ENCODE measurements at regions not wholly inside any gene's neighbourhood (a gene's known extent, or its start where the extent isn't known, plus 50 kb on each side); places are given as distances from the start of the nearest gene placed in this dataset.

DNA sequence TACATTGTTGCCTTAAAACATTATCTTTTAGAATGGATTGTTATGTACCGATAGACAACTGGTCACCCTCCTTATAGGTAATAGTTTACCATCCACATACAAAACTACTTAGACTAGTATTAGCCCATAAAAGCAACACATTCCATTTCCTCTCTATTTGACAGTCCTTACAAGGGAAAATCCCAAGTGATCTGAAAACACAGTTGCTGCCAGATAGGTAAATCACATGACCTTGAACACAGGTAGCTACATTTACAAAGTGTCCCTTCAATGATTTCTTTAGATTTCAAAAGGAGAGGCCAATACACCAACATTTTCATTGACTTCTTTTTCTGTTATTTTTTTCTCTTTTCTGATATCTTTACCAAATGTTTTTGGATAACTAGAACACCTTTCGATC, 102.9 kb upstream of the SMYD2 start:
- Mint-ChIP-seq H3K27me3 (peaks cover 19% of the 10 kb centered on the region), H3K4me3 (ENCODE audit: low read depth) (no peak overlapping the region), H3K27ac (no peak overlapping the region), H3K36me3 (ENCODE audit: insufficient read depth) (peaks cover 2% of the 10 kb centered on the region), H3K9me3 (ENCODE audit: low read depth) (peaks cover 11% of the 10 kb centered on the region), H3K4me1 (ENCODE audit: low read depth) (peaks cover 3% of the 10 kb centered on the region)
- TF ChIP-seq, protein P1, sequence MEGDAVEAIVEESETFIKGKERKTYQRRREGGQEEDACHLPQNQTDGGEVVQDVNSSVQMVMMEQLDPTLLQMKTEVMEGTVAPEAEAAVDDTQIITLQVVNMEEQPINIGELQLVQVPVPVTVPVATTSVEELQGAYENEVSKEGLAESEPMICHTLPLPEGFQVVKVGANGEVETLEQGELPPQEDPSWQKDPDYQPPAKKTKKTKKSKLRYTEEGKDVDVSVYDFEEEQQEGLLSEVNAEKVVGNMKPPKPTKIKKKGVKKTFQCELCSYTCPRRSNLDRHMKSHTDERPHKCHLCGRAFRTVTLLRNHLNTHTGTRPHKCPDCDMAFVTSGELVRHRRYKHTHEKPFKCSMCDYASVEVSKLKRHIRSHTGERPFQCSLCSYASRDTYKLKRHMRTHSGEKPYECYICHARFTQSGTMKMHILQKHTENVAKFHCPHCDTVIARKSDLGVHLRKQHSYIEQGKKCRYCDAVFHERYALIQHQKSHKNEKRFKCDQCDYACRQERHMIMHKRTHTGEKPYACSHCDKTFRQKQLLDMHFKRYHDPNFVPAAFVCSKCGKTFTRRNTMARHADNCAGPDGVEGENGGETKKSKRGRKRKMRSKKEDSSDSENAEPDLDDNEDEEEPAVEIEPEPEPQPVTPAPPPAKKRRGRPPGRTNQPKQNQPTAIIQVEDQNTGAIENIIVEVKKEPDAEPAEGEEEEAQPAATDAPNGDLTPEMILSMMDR (IDR thresholded peaks at IDR 0.05; ENCODE audit: unreplicated experiment) = no peak
- DNase-seq (ENCODE audit: low spot score, unreplicated experiment) = no peak

DNA sequence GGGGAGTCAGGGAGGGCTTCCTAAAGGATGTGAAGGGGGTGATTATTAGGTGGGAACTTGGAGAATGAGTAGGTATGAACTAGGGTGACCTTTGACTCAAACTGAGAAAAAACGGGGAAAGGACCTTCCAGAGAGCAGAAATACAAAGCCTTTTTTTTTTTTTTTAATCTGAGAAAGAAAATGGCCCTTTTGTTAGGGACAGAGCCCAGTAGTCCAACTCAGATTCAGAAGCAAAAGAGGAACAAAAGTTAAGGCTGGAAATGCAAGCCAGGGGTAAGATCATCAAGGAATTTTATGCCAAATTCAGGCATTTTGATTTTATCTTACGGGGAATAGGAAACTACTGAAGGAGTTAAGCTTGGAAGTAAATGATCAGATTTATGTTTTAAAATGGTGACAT, 96.0 kb upstream of the SMYD2 start:
- DNase-seq (ENCODE audit: low spot score, unreplicated experiment) = no peak
- Mint-ChIP-seq H3K4me1 (ENCODE audit: low read depth) (peaks cover 13% of the 10 kb centered on the region), H3K36me3 (ENCODE audit: insufficient read depth) (peaks cover 2% of the 10 kb centered on the region), H3K27me3 (peaks cover 57% of the 10 kb centered on the region), H3K4me3 (ENCODE audit: low read depth) (no peak overlapping the region), H3K27ac (no peak overlapping the region), H3K9me3 (ENCODE audit: low read depth) (peaks cover 13% of the 10 kb centered on the region)
- TF ChIP-seq, protein P1 (IDR thresholded peaks at IDR 0.05; ENCODE audit: unreplicated experiment) = no peak

DNA sequence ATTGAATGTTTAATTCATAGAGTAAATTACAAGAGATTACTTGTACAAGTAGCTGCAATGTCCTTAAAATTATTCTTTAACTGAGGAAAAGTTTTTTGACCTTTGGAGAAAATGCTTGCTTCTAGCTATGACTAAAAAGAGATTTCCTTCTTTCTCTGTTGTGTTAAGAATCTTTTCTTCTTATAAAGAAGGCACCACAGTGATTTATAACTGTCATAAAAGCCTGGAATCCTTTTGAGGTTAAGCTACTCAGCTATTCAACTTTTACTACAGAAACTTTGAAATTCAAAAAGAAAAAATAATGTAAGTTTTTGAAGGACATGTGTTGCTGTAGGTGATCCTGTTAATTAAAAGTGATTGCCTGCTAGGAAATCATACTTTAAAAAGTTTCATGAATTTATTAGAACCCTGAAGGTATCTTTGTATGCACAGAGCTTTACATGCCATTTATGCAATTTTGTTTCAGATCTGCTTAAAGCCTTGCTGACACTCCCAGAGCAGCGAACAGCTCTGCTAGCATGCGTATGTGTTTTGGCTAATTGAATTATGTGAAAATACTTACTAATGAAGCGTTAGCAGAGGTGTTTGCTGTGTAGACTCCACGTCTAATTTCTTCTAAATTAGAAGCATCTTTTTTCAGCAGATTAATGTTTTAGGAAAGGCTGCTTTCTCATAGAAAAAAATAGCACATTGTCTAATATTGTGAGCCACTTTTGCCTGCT, 94.7 kb upstream of the SMYD2 start:
- Mint-ChIP-seq H3K36me3 (ENCODE audit: insufficient read depth) (peaks cover 2% of the 10 kb centered on the region), H3K27me3 (peaks cover 65% of the 10 kb centered on the region), H3K9me3 (ENCODE audit: low read depth) (peaks cover 13% of the 10 kb centered on the region), H3K27ac (no peak overlapping the region), H3K4me1 (ENCODE audit: low read depth) (peaks cover 13% of the 10 kb centered on the region), H3K4me3 (ENCODE audit: low read depth) (no peak overlapping the region)
- no peak for DNase-seq (ENCODE audit: low spot score, unreplicated experiment)
- TF ChIP-seq, protein P1 (IDR thresholded peaks at IDR 0.05; ENCODE audit: unreplicated experiment) = no peak

DNA sequence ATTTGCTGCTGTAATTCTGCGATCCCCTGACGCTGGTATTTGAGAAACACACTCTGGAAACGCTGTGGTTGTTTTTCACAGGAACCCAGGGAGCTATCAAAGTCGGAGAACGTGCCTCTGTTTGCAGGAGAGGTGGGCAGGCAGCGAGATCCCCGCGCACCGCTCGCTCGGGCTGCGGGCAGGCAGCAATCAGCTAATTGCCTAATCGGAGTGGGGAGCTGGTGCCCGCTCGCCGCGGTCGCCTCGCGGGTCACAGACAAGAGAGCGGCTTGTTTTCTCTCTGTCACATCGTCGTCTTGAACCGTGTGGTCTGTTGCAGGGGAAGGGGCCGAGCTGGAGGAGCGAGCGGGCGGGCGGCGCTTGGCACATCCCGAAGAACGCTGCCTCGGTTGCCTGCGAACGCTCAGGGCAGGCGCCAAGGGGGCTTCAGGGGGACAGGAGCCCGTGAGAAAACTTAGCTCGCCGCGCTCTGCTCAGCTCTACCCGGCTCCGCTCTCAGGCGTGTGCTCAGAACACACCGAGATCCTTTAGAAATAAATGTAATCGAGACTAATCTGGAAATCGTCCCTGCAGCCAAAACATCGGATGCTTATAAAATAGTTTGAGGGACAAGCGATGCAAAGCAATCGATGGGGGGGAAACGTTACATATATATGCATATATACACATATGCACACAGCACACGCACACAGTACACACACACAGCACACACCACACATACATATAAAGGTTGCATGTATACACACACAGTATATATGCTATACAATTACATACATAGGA, 93.6 kb upstream of the SMYD2 start:
- peak; percentile 19 for DNase-seq (ENCODE audit: low spot score, unreplicated experiment)
- peaks cover 8% of the 10 kb centered on the region for H3K9me3 Mint-ChIP-seq (ENCODE audit: low read depth)
- peaks cover 13% of the 10 kb centered on the region for H3K4me1 Mint-ChIP-seq (ENCODE audit: low read depth)
- H3K36me3 Mint-ChIP-seq (ENCODE audit: insufficient read depth) = peaks cover 2% of the 10 kb centered on the region
- peak overlapping the region; percentile 51 for H3K4me3 Mint-ChIP-seq (ENCODE audit: low read depth)
- TF ChIP-seq, protein P1 (IDR thresholded peaks at IDR 0.05; ENCODE audit: unreplicated experiment) = no peak
- no peak overlapping the region for H3K27ac Mint-ChIP-seq
- H3K27me3 Mint-ChIP-seq = peaks cover 65% of the 10 kb centered on the region

DNA sequence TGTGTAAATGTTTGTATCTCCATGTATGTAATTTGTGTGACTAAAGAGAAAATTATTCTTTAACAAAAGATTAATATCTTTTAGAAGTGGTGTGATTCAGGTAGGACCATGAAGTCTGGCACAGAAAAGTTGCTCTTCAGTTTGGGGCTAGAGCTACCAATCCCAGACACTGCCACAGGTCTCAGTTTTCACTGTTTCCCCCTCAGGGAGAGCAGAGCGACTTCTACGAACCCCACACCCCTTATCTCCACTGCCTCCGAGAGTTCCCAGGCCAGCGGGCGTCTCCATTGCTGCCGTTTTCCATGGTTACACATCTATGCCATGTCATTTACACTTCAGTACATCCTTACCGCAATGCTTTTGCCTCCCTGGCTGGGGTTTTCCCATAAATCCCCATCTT, 93.0 kb upstream of the SMYD2 start:
- H3K4me1 Mint-ChIP-seq (ENCODE audit: low read depth) = peaks cover 14% of the 10 kb centered on the region
- H3K4me3 Mint-ChIP-seq (ENCODE audit: low read depth) = no peak overlapping the region
- peaks cover under 1% of the 10 kb centered on the region for H3K36me3 Mint-ChIP-seq (ENCODE audit: insufficient read depth)
- DNase-seq (ENCODE audit: low spot score, unreplicated experiment) = no peak
- peaks cover 3% of the 10 kb centered on the region for H3K9me3 Mint-ChIP-seq (ENCODE audit: low read depth)
- H3K27ac Mint-ChIP-seq = no peak overlapping the region
- TF ChIP-seq, protein P1 (IDR thresholded peaks at IDR 0.05; ENCODE audit: unreplicated experiment) = no peak
- H3K27me3 Mint-ChIP-seq = peaks cover 66% of the 10 kb centered on the region

Measured in progenitor cell of endocrine pancreas (in vitro differentiated cells).